ENCODE measurements at regions not wholly inside any gene's neighbourhood (a gene's known extent, or its start where the extent isn't known, plus 50 kb on each side); places are given as distances from the start of the nearest gene placed in this dataset.

- Histone ChIP-seq H2BK12ac (ENCODE audit: low read length) (no peak overlapping the region), H3K4me1 (ENCODE audit: control insufficient read depth in 2 of 2, insufficient read depth in 1 of 2, low read depth in 1 of 2, low read length in 2 of 2) (no peaks in the 10 kb centered on the region), H2AFZ (ENCODE audit: low read length) (no peak overlapping the region), H2BK5ac (ENCODE audit: low read length) (no peak overlapping the region), H3K4me2 (ENCODE audit: insufficient read depth, low read length, poor library complexity, severe bottlenecking) (no peak overlapping the region), H2BK120ac (ENCODE audit: low read depth, low read length) (no peak overlapping the region), H3K14ac (ENCODE audit: low read length) (no peak overlapping the region), H4K8ac (ENCODE audit: low read depth, low read length) (no peak overlapping the region), H3K18ac (ENCODE audit: low read length) (no peak overlapping the region), H3K4ac (ENCODE audit: low read length) (no peak overlapping the region), H3K27ac (replicated peaks; ENCODE audit: low read length) (no peak overlapping the region), H2BK15ac (ENCODE audit: low read length) (no peak overlapping the region), H2AK5ac (ENCODE audit: low read depth, low read length) (no peak overlapping the region), H3K36me3 (replicated peaks in 1 of 2; ENCODE audit: control insufficient read depth in 2 of 2, insufficient read depth in 2 of 2, low read length in 2 of 2) (no peaks in the 10 kb centered on the region), H4K91ac (ENCODE audit: low read depth, low read length, poor library complexity) (no peak overlapping the region), H3K27me3 (ENCODE audit: control insufficient read depth in 3 of 3, insufficient read depth in 3 of 3, low read depth in 1 of 3, low read length in 3 of 3) (no peaks in the 10 kb centered on the region), H3K23ac (ENCODE audit: low read depth, low read length, poor library complexity) (no peak overlapping the region), H3K9me3 (replicated peaks in 1 of 2; ENCODE audit: control insufficient read depth in 2 of 2, insufficient read depth in 1 of 2, low read depth in 1 of 2, low read length in 2 of 2) (no peaks in the 10 kb centered on the region), H3K4me3 (ENCODE audit: low read length in 2 of 2) (no peak overlapping the region), H3K9ac (ENCODE audit: low read depth, low read length, poor library complexity) (no peak overlapping the region), H3K79me1 (ENCODE audit: low read depth, low read length) (no peaks in the 10 kb centered on the region)
- no CpG with 5 or more reads among the region's 3 CpGs for WGBS, 2 donors (ENCODE audit: extremely low coverage in 2 of 2, insufficient read length in 2 of 2, insufficient replicate concordance in 1 of 2)
- no peak for DNase-seq (ENCODE audit: low spot score)
These were observed 350.7 kb downstream of the UQCRFS1 start for GRCh38 chr19:28862238-28862637.

GRCh38 chr19:28859811-28860210 lies 353.1 kb downstream of the UQCRFS1 start:
- Histone ChIP-seq H2BK15ac (ENCODE audit: low read length) (no peak overlapping the region), H3K4ac (ENCODE audit: low read length) (no peak overlapping the region), H3K18ac (ENCODE audit: low read length) (no peak overlapping the region), H3K14ac (ENCODE audit: low read length) (no peak overlapping the region), H3K9ac (ENCODE audit: low read depth, low read length, poor library complexity) (no peak overlapping the region), H3K23ac (ENCODE audit: low read depth, low read length, poor library complexity) (no peak overlapping the region), H4K8ac (ENCODE audit: low read depth, low read length) (no peak overlapping the region), H3K4me3 (ENCODE audit: low read length in 2 of 2) (no peak overlapping the region), H2BK12ac (ENCODE audit: low read length) (no peak overlapping the region), H3K4me1 (ENCODE audit: control insufficient read depth in 2 of 2, insufficient read depth in 1 of 2, low read depth in 1 of 2, low read length in 2 of 2) (no peaks in the 10 kb centered on the region), H3K79me1 (ENCODE audit: low read depth, low read length) (no peaks in the 10 kb centered on the region), H2BK120ac (ENCODE audit: low read depth, low read length) (no peak overlapping the region), H3K9me3 (replicated peaks in 1 of 2; ENCODE audit: control insufficient read depth in 2 of 2, insufficient read depth in 1 of 2, low read depth in 1 of 2, low read length in 2 of 2) (no peaks in the 10 kb centered on the region), H3K27me3 (ENCODE audit: control insufficient read depth in 3 of 3, insufficient read depth in 3 of 3, low read depth in 1 of 3, low read length in 3 of 3) (no peaks in the 10 kb centered on the region), H4K91ac (ENCODE audit: low read depth, low read length, poor library complexity) (no peak overlapping the region), H2BK5ac (ENCODE audit: low read length) (no peak overlapping the region), H3K36me3 (replicated peaks in 1 of 2; ENCODE audit: control insufficient read depth in 2 of 2, insufficient read depth in 2 of 2, low read length in 2 of 2) (no peaks in the 10 kb centered on the region), H2AK5ac (ENCODE audit: low read depth, low read length) (no peak overlapping the region), H3K4me2 (ENCODE audit: insufficient read depth, low read length, poor library complexity, severe bottlenecking) (no peak overlapping the region), H3K27ac (replicated peaks; ENCODE audit: low read length) (no peak overlapping the region), H2AFZ (ENCODE audit: low read length) (no peak overlapping the region)
- no peak for DNase-seq (ENCODE audit: low spot score)
- WGBS, 2 donors (ENCODE audit: extremely low coverage in 2 of 2, insufficient read length in 2 of 2, insufficient replicate concordance in 1 of 2) = no CpG with 5 or more reads among the region's 6 CpGs

- Histone ChIP-seq H3K4me1 (ENCODE audit: control insufficient read depth in 2 of 2, insufficient read depth in 1 of 2, low read depth in 1 of 2, low read length in 2 of 2) (no peaks in the 10 kb centered on the region), H3K27ac (replicated peaks; ENCODE audit: low read length) (no peak overlapping the region)
These were observed 354.0 kb downstream of the UQCRFS1 start for GRCh38 chr19:28858933-28859332.

GRCh38 chr19:28857967-28858366 lies 355.0 kb downstream of the UQCRFS1 start:
- Histone ChIP-seq H2BK15ac (ENCODE audit: low read length) (no peak overlapping the region), H3K9ac (ENCODE audit: low read depth, low read length, poor library complexity) (no peak overlapping the region), H3K27me3 (ENCODE audit: control insufficient read depth in 3 of 3, insufficient read depth in 3 of 3, low read depth in 1 of 3, low read length in 3 of 3) (no peaks in the 10 kb centered on the region), H3K23ac (ENCODE audit: low read depth, low read length, poor library complexity) (no peak overlapping the region), H3K4me3 (ENCODE audit: low read length in 2 of 2) (no peak overlapping the region), H3K18ac (ENCODE audit: low read length) (no peak overlapping the region), H4K8ac (ENCODE audit: low read depth, low read length) (no peak overlapping the region), H2BK120ac (ENCODE audit: low read depth, low read length) (no peak overlapping the region), H3K36me3 (replicated peaks in 1 of 2; ENCODE audit: control insufficient read depth in 2 of 2, insufficient read depth in 2 of 2, low read length in 2 of 2) (no peaks in the 10 kb centered on the region), H2AFZ (ENCODE audit: low read length) (no peak overlapping the region), H3K4me1 (ENCODE audit: control insufficient read depth in 2 of 2, insufficient read depth in 1 of 2, low read depth in 1 of 2, low read length in 2 of 2) (no peaks in the 10 kb centered on the region), H3K4ac (ENCODE audit: low read length) (no peak overlapping the region), H2BK12ac (ENCODE audit: low read length) (peak overlapping the region; percentile 5), H4K91ac (ENCODE audit: low read depth, low read length, poor library complexity) (no peak overlapping the region), H3K9me3 (replicated peaks in 1 of 2; ENCODE audit: control insufficient read depth in 2 of 2, insufficient read depth in 1 of 2, low read depth in 1 of 2, low read length in 2 of 2) (peaks cover 0 to 2% of the 10 kb centered on the region in 2 donors), H3K27ac (replicated peaks; ENCODE audit: low read length) (no peak overlapping the region), H2AK5ac (ENCODE audit: low read depth, low read length) (no peak overlapping the region), H3K14ac (ENCODE audit: low read length) (no peak overlapping the region), H2BK5ac (ENCODE audit: low read length) (no peak overlapping the region), H3K4me2 (ENCODE audit: insufficient read depth, low read length, poor library complexity, severe bottlenecking) (no peak overlapping the region), H3K79me1 (ENCODE audit: low read depth, low read length) (no peaks in the 10 kb centered on the region)
- WGBS, 2 donors (ENCODE audit: extremely low coverage in 2 of 2, insufficient read length in 2 of 2, insufficient replicate concordance in 1 of 2) = no CpG with 5 or more reads among the region's 3 CpGs
- no peak for DNase-seq (ENCODE audit: low spot score)

More at GRCh38 chr19:28858933-28859332, 354.0 kb downstream of the UQCRFS1 start:
- DNase-seq (ENCODE audit: low spot score) = no peak
- no peak overlapping the region for H2BK120ac ChIP-seq (ENCODE audit: low read depth, low read length)
- no peak overlapping the region for H3K18ac ChIP-seq (ENCODE audit: low read length)
- H2BK12ac ChIP-seq (ENCODE audit: low read length) = no peak overlapping the region
- H2BK5ac ChIP-seq (ENCODE audit: low read length) = no peak overlapping the region
- H4K91ac ChIP-seq (ENCODE audit: low read depth, low read length, poor library complexity) = no peak overlapping the region
- no peaks in the 10 kb centered on the region for H3K79me1 ChIP-seq (ENCODE audit: low read depth, low read length)
- no peak overlapping the region for H2BK15ac ChIP-seq (ENCODE audit: low read length)
- H2AK5ac ChIP-seq (ENCODE audit: low read depth, low read length) = no peak overlapping the region
- H3K23ac ChIP-seq (ENCODE audit: low read depth, low read length, poor library complexity) = no peak overlapping the region
- peaks cover 0 to 2% of the 10 kb centered on the region in 2 donors for H3K9me3 ChIP-seq (replicated peaks in 1 of 2; ENCODE audit: control insufficient read depth in 2 of 2, insufficient read depth in 1 of 2, low read depth in 1 of 2, low read length in 2 of 2)
- no peak overlapping the region for H3K14ac ChIP-seq (ENCODE audit: low read length)
- no peak overlapping the region for H4K8ac ChIP-seq (ENCODE audit: low read depth, low read length)
- no peak overlapping the region for H3K4ac ChIP-seq (ENCODE audit: low read length)
- H3K9ac ChIP-seq (ENCODE audit: low read depth, low read length, poor library complexity) = no peak overlapping the region
- no peaks in the 10 kb centered on the region for H3K36me3 ChIP-seq (replicated peaks in 1 of 2; ENCODE audit: control insufficient read depth in 2 of 2, insufficient read depth in 2 of 2, low read length in 2 of 2)
- no peak overlapping the region for H3K4me2 ChIP-seq (ENCODE audit: insufficient read depth, low read length, poor library complexity, severe bottlenecking)
- no peaks in the 10 kb centered on the region for H3K27me3 ChIP-seq (ENCODE audit: control insufficient read depth in 3 of 3, insufficient read depth in 3 of 3, low read depth in 1 of 3, low read length in 3 of 3)
- no peak overlapping the region for H2AFZ ChIP-seq (ENCODE audit: low read length)
- no CpG with 5 or more reads among the region's 1 CpG for WGBS, 2 donors (ENCODE audit: extremely low coverage in 2 of 2, insufficient read length in 2 of 2, insufficient replicate concordance in 1 of 2)
- no peak overlapping the region for H3K4me3 ChIP-seq (ENCODE audit: low read length in 2 of 2)

Measured in neuronal stem cell (in vitro differentiated cells).